ENCODE measurements at regions not wholly inside any gene's neighbourhood (a gene's known extent, or its start where the extent isn't known, plus 50 kb on each side); places are given as distances from the start of the nearest gene placed in this dataset.

- TF ChIP-seq POLR2A (IDR thresholded peaks at IDR 0.05) (no peak), POLR2AphosphoS5 (IDR thresholded peaks at IDR 0.05) (no peak)
- TF ChIP-seq, protein P1, sequence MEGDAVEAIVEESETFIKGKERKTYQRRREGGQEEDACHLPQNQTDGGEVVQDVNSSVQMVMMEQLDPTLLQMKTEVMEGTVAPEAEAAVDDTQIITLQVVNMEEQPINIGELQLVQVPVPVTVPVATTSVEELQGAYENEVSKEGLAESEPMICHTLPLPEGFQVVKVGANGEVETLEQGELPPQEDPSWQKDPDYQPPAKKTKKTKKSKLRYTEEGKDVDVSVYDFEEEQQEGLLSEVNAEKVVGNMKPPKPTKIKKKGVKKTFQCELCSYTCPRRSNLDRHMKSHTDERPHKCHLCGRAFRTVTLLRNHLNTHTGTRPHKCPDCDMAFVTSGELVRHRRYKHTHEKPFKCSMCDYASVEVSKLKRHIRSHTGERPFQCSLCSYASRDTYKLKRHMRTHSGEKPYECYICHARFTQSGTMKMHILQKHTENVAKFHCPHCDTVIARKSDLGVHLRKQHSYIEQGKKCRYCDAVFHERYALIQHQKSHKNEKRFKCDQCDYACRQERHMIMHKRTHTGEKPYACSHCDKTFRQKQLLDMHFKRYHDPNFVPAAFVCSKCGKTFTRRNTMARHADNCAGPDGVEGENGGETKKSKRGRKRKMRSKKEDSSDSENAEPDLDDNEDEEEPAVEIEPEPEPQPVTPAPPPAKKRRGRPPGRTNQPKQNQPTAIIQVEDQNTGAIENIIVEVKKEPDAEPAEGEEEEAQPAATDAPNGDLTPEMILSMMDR (IDR thresholded peaks at IDR 0.05 in 8 of 11, conservative IDR thresholded peaks at IDR 0.05 in 3 of 11), result no peak
Observed at GRCh38 chr4:134632056-134632455, 430.5 kb upstream of the PABPC4L start.
